GM06990 (cell line): ENCODE measurements at regions not wholly inside any gene's neighbourhood (a gene's known extent, or its start where the extent isn't known, plus 50 kb on each side); places are given as distances from the start of the nearest gene placed in this dataset.
A peak's percentile ranks its signal among the peaks of the same experiment; 100 is the strongest.

ENCODE experiments used
- DNase-seq: peaks from one replicate; pipeline ENCODE4 v3.0.0-alpha.2; 2011; ENCODE audit not compliant: insufficient read length; ENCODE audit errors: extremely low read depth
- H3K27me3 ChIP-seq: replicated peaks from 2 replicates; pipeline ENCODE4 v1.6.0; 2011; ENCODE audit warnings: low read length; ENCODE audit not compliant: control insufficient read depth, insufficient read depth
- H3K36me3 ChIP-seq: 2 replicates; pipeline ENCODE4 v1.5.1; 2011; ENCODE audit warnings: low read length; ENCODE audit not compliant: control insufficient read depth, insufficient read depth
- H3K4me3 ChIP-seq: replicated peaks from 2 replicates; pipeline ENCODE4 v1.5.1; 2011; ENCODE audit warnings: low read depth, mild to moderate bottlenecking, control low read depth, low read length
- CTCF ChIP-seq: IDR thresholded peaks from 2 replicates; pipeline ENCODE4 v1.5.1; 2011; ENCODE audit warnings: low read length, control low read depth, mild to moderate bottlenecking, inconsistent platforms; ENCODE audit not compliant: insufficient read depth, poor library complexity, severe bottlenecking

GRCh38 chrX:110987292-110987691 lies 108.7 kb upstream of the PAK3 start:
- Histone ChIP-seq H3K4me3 (no peak overlapping the region), H3K27me3 (no peaks in the 10 kb centered on the region), H3K36me3 (no peaks in the 10 kb centered on the region)
- no peak for DNase-seq
- peak; percentile 25 for TF ChIP-seq CTCF

- H3K4me3 ChIP-seq = no peak overlapping the region
- H3K27me3 ChIP-seq = no peaks in the 10 kb centered on the region
- H3K36me3 ChIP-seq = no peaks in the 10 kb centered on the region
- DNase-seq = no peak
- no peak for TF ChIP-seq CTCF
These were observed 110.5 kb upstream of the PAK3 start for GRCh38 chrX:110985470-110985869.

GRCh38 chrX:110983024-110983423 lies 113.0 kb upstream of the PAK3 start:
- Histone ChIP-seq H3K27me3 (no peaks in the 10 kb centered on the region), H3K36me3 (no peaks in the 10 kb centered on the region)

GRCh38 chrX:110966839-110967238 lies 129.2 kb upstream of the PAK3 start:
- DNase-seq = no peak
- no peaks in the 10 kb centered on the region for H3K27me3 ChIP-seq
- TF ChIP-seq CTCF = no peak
- no peak overlapping the region for H3K4me3 ChIP-seq
- H3K36me3 ChIP-seq = no peaks in the 10 kb centered on the region

More at GRCh38 chrX:110983024-110983423, 113.0 kb upstream of the PAK3 start:
- TF ChIP-seq CTCF = no peak
- no peak for DNase-seq
- H3K4me3 ChIP-seq = no peak overlapping the region

GRCh38 chrX:110966091-110966454 lies 129.9 kb upstream of the PAK3 start:
- Histone ChIP-seq H3K27me3 (no peaks in the 10 kb centered on the region), H3K36me3 (no peaks in the 10 kb centered on the region)
- DNase-seq = no peak

More at GRCh38 chrX:110966091-110966454, 129.9 kb upstream of the PAK3 start:
- H3K4me3 ChIP-seq = no peak overlapping the region
- TF ChIP-seq CTCF = no peak
